ENCODE measurements at regions not wholly inside any gene's neighbourhood (a gene's known extent, or its start where the extent isn't known, plus 50 kb on each side); places are given as distances from the start of the nearest gene placed in this dataset.

- TF ChIP-seq CTCF (IDR thresholded peaks at IDR 0.05) (no peak), POLR2A (IDR thresholded peaks at IDR 0.05) (no peak)
These were observed 119.4 kb downstream of the HAO1 start for GRCh38 chr20:7820897-7821296.

Measured in Peyer's patch (tissue), 4 donors.